Psoas muscle (tissue), 7 donors: ENCODE measurements at regions not wholly inside any gene's neighbourhood (a gene's known extent, or its start where the extent isn't known, plus 50 kb on each side); places are given as distances from the start of the nearest gene placed in this dataset.

ENCODE experiments used
- ATAC-seq, 4 donors: fragments of 200-7000 bp; cut with Tn5 transposase; one replicate each; pipeline ENCODE4 v1.9.1; 2020; ENCODE audit warnings: moderate library complexity in 3 of 4, mild to moderate bottlenecking in 2 of 4
- DNase-seq, 2 donors: peaks; one replicate each; pipeline ENCODE4 v3.0.0-alpha.2; 2020
- H3K27ac ChIP-seq: fragments of 200-600 bp; one replicate; pipeline ENCODE4 v1.8.0; 2022
- H3K27me3 ChIP-seq, 3 donors: fragments of 200-600 bp in 1 of 3; one replicate each; pipeline versions ENCODE4 v1.6.1 to v1.8.0; 2013 to 2022; ENCODE audit warnings: low read length in 2 of 3, mild to moderate bottlenecking in 2 of 3, moderate library complexity in 1 of 3; ENCODE audit not compliant: insufficient read depth in 3 of 3
- H3K36me3 ChIP-seq, 2 donors: fragments of 200-600 bp in 1 of 2; one replicate each; pipeline versions ENCODE4 v1.6.1 to v1.8.0; 2013 to 2022; ENCODE audit warnings: low read depth in 1 of 2, mild to moderate bottlenecking in 1 of 2, moderate library complexity in 1 of 2; ENCODE audit not compliant: insufficient read depth in 1 of 2
- H3K4me1 ChIP-seq: fragments of 200-600 bp; one replicate; pipeline ENCODE4 v1.8.0; 2022
- H3K4me3 ChIP-seq: fragments of 200-600 bp; one replicate; pipeline ENCODE4 v1.8.0; 2022; ENCODE audit warnings: mild to moderate bottlenecking
- H3K9me3 ChIP-seq: fragments of 200-600 bp; one replicate; pipeline ENCODE4 v1.8.0; 2022
- WGBS, 3 donors: extraction: QIAGEN DNeasy Blood & Tissue Kit; methylation state at CpG; one replicate each; pipeline versions ENCODE4 v1.1.6 to v1.1.7; 2013; 5-methylcytosine and 5-hydroxymethylcytosine counted together
- intact Hi-C, 2 donors: fragments of 100-400 bp; cut with DNase I; formaldehyde crosslinking; loops; one replicate each; pipeline versions ENCODE4 v1.11.0 to v1.14.2; 2022
- TF ChIP-seq, protein P1 (sequence below): fragments of 200-600 bp; IDR thresholded peaks from one replicate; pipeline ENCODE4 v1.8.0; 2022; ENCODE audit warnings: antibody characterized with exemption
- donor health status: healthy with polysubstance abuse.
- donor health status: DM: no; HTN: no; CAD: no; lungs with moderate emphysema.
- donor health status: Bipolar disorder and iron deficiency.
- donor health status: healthy.
- donor health status: DM: yes; HTN: yes; CAD: no.
- donor health status: DM: no; HTN: no; CAD: no.
- donor health status: DM: yes; HTN: yes; CAD: no.

- Histone ChIP-seq H3K4me3 (no peak overlapping the region), H3K27me3 (no peaks in the 10 kb centered on the region), H3K9me3 (no peaks in the 10 kb centered on the region), H3K27ac (no peak overlapping the region), H3K4me1 (no peaks in the 10 kb centered on the region), H3K36me3 (no peaks in the 10 kb centered on the region)
- intact Hi-C loops: no loop called here
- DNase-seq (no peak), ATAC-seq (no peak)
- TF ChIP-seq, protein P1, sequence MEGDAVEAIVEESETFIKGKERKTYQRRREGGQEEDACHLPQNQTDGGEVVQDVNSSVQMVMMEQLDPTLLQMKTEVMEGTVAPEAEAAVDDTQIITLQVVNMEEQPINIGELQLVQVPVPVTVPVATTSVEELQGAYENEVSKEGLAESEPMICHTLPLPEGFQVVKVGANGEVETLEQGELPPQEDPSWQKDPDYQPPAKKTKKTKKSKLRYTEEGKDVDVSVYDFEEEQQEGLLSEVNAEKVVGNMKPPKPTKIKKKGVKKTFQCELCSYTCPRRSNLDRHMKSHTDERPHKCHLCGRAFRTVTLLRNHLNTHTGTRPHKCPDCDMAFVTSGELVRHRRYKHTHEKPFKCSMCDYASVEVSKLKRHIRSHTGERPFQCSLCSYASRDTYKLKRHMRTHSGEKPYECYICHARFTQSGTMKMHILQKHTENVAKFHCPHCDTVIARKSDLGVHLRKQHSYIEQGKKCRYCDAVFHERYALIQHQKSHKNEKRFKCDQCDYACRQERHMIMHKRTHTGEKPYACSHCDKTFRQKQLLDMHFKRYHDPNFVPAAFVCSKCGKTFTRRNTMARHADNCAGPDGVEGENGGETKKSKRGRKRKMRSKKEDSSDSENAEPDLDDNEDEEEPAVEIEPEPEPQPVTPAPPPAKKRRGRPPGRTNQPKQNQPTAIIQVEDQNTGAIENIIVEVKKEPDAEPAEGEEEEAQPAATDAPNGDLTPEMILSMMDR: no peak
These were observed 105.8 kb downstream of the TNFSF18 start for GRCh38 chr1:172944931-172945330.

DNA sequence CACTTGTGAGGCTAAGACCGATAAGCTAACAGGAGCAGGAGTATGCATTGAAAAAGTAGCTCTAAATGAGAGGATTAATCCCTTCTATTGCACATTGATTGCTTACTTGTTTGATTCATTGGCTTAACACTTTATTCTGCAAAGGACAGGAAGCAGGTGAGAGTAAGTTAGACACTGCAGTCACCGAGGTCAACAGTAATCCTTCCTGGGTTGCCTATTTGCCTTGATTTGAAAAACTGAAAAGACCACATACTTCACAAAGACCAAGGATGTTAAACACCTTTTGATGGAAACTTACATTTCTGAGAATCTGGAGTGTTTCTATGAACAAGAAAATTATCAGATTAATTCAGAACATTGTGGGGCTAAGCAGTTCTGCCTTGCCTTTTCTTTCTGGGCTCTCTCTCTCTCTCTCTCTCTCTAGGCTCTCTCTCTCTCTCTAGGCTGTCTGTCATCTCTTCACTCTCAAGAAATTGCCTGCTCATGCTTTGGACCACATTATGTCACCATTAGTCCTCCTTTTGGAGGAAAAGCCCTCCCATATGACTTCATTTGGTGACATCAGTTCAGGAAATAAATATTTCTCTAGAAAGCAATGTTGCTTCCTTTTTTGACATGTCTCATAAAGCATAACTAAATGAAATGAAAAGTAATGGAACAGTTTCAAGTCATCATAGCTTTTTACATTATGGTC, 103.8 kb downstream of the TNFSF18 start:
- ATAC-seq (no peak), DNase-seq (no peak)
- no peaks in the 10 kb centered on the region for H3K9me3 ChIP-seq
- H3K4me1 ChIP-seq: no peaks in the 10 kb centered on the region
- H3K36me3 ChIP-seq: no peaks in the 10 kb centered on the region
- no peak overlapping the region for H3K4me3 ChIP-seq
- H3K27me3 ChIP-seq: no peaks in the 10 kb centered on the region
- no peak overlapping the region for H3K27ac ChIP-seq
- intact Hi-C loops: no loop called here
- 72 to 77% (median 76%) methylated on average over 2 of the region's 2 CpGs for WGBS, 3 donors
- TF ChIP-seq, protein P1: no peak

DNA sequence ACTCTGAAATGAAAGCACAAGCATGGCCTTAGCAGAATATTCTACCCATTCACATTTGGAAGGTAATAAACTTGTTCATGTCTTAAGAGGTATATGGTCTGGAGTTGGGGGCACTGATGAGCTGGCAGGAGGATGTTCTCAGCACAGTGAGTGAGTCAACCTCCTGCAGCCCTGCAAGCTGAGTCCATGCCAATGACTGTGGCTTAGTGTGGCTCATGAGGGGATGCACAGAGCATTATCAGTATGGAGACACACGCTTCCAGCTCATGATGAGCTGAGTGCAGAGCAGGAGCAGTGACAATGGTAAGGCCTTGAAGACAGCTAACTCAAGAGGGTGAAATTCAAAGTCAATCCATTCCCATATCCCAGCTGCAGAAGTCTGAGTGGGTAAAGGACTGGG, 102.3 kb downstream of the TNFSF18 start:
- no peaks in the 10 kb centered on the region for H3K4me1 ChIP-seq
- TF ChIP-seq, protein P1: no peak
- H3K4me3 ChIP-seq: no peak overlapping the region
- intact Hi-C loops: no loop called here
- H3K36me3 ChIP-seq: no peaks in the 10 kb centered on the region
- no peaks in the 10 kb centered on the region for H3K27me3 ChIP-seq
- DNase-seq (no peak), ATAC-seq (no peak)
- WGBS, 3 donors: 72 to 86% (median 83%) methylated on average over 1 of the region's 1 CpG
- H3K9me3 ChIP-seq: no peaks in the 10 kb centered on the region
- no peak overlapping the region for H3K27ac ChIP-seq

DNA sequence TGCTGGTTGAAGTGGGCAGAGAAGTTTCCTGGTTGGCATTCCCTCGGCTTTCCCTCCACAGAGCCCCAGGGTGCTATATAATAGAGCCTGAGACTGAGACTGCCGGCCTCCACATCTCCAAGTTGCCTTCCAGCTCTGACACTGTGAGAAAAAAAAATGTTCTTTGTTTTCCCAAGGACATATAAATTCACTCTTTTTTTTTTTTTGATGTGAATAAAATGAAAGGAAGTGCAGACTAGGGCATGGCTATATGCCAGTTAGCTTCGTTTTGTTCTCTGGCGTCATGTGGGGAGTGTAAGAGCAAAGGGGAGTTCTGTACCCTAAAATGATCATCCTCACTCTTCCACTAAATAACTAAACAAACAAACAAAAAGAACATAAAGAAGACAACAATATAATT, 101.6 kb downstream of the TNFSF18 start:
- Histone ChIP-seq H3K36me3 (no peaks in the 10 kb centered on the region), H3K4me1 (no peaks in the 10 kb centered on the region), H3K27me3 (no peaks in the 10 kb centered on the region), H3K9me3 (no peaks in the 10 kb centered on the region), H3K4me3 (no peak overlapping the region), H3K27ac (no peak overlapping the region)
- 57 to 68% (median 66%) methylated on average over 4 of the region's 4 CpGs for WGBS, 3 donors
- ATAC-seq: no peak
- intact Hi-C loops: no loop called here
- TF ChIP-seq, protein P1: no peak
- no peak for DNase-seq

DNA sequence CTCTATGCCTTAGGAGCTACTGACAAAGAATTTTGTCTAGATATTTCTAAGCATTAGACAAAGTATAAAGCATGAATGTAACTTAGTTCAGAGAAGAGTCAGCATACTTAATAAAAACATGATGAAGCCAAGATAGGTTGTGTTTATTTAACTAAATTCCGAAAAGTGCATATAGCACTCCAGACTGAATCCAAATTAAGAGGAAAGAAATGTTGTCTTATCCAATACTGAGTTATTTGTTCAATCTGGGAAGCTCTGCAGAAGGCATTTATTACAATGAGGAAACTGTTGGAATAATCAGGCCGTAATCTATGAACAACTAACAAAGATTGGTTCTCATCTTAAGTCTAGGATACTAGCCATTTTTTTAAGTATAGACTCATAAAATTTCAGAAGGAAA, 100.2 kb downstream of the TNFSF18 start:
- intact Hi-C loops: no loop called here
- Histone ChIP-seq H3K9me3 (no peaks in the 10 kb centered on the region), H3K36me3 (no peaks in the 10 kb centered on the region), H3K4me3 (no peak overlapping the region), H3K27me3 (no peaks in the 10 kb centered on the region), H3K4me1 (no peaks in the 10 kb centered on the region), H3K27ac (no peak overlapping the region)
- TF ChIP-seq, protein P1: no peak
- ATAC-seq (no peak), DNase-seq (no peak)
- WGBS, 3 donors: 78 to 85% (median 79%) methylated on average over 2 of the region's 2 CpGs
